NCI-H128 (cell line): ENCODE measurements at regions not wholly inside any gene's neighbourhood (a gene's known extent, or its start where the extent isn't known, plus 50 kb on each side); places are given as distances from the start of the nearest gene placed in this dataset.
"Not testable (repeated sequence)": the region's sequence is repeated elsewhere in the genome, so short reads cannot be mapped to it uniquely, and the experiment has no call there.

Experiments
- DNase-seq: peaks from one replicate; lab custom pipeline; 2025; ENCODE audit not compliant: unreplicated experiment; lab: John Stamatoyannopoulos, UW

DNA sequence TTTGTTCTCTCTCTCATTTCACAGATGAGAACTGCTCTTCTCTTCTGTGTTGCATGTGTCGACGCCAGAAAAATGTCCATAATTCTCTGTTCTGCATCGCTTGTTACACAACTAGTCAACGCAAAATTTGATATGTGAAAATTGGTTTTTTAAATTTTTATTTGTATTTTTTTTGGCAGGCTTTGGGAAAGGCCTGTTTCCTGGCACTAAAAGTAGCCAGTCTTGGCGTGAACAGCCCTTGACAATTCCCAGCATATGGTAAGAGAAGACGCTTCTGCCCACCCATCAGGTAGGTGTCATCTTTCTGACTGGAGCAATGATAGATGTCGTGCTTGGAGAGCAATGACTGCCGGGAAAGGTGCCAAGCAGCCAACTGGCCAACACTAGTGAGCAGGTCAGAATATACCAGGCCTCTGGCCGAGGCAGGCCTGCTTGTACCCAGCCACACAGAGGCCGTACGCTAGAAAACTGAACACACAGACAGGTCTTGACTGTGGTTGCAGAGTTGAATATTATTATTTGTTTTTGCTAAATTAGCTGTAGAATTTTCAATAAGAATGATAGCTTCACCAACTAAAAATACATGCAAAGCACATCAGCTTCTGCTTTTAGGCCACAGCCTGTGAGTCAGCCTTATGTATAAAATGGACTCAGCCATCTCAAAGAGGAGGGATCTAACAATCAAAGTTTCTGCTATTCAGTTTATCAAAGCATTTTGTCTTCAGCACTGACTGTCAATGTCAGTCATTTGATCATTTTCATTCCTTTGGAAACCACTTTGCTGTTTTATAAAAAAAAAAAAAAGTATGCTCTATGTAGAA, 837.5 kb downstream of the MCTP2 start:
- DNase-seq, result no peak

DNA sequence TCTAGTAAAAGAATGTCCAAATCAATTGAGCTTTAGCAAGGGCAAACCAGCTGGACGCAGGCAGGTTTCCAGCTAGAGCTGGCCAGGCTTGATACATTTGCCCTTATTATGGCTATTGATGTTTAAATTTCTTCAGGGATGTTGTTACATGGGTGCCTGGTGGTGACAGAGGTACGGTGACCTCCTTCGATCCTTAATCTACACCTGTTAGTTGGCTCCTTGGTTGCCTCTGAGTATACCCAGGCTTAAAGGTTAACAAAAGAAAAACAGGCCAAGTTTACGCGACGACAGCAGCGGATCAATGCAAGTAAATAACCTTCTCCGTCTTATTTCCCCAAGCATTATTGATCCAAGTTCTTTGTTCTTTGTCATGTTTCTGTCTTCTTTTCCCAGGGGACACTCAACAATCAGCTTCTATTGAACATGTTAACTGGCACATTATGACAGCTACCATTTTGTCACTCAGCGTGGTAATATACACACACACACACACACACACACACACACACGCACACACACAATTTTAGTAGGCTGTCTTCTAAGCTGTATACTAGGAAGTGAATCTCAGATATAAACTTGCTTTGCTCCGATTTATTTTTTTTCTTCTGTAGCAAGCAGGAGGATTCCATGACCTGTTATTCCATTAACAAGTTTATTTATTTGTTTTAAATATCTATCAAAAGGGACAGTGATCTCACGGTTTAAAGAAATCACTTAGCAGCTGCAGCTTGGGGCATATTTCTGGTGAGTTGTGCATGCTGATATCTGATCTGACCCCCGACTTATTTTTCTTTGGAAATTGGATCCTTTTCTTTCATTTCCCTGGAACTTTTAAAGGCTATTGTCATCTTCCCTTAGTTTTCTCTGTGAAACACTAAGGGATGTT, 844.7 kb downstream of the MCTP2 start:
- no peak for DNase-seq

DNA sequence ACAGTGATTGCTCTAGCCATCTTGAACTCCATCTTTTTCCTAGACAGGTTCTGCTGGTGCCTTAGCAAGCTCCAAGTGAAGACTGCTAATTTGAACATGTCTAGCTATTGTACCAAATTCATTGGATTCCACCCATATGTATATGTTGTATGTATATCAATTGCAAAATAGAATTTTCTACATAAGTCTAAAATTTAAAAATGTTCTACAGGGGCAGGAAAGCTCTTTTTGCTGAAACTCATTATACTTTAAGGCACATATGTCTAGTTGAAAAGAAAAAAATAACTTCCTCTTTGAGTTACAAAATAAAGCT, 845.3 kb downstream of the MCTP2 start:
- DNase-seq, result no peak

DNA sequence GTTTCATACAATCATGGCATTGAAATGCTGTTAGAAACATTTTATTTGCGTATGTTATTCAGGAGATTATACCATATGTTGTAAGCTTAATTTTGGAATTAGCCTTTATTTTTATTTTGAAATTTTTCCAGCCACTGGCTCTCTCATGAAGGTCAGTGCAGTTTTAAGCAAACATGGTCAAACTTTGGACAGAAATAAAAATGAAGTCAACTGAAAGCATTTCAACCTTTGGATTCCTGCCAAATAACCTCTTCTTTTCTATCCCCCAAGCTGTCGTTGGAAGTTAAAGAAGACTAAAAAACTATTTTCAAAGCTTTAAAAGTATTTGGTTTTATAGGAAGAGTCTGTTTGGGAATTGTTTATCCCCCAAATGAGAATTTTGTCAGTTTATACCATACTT, 846.6 kb downstream of the MCTP2 start:
- no peak for DNase-seq

DNA sequence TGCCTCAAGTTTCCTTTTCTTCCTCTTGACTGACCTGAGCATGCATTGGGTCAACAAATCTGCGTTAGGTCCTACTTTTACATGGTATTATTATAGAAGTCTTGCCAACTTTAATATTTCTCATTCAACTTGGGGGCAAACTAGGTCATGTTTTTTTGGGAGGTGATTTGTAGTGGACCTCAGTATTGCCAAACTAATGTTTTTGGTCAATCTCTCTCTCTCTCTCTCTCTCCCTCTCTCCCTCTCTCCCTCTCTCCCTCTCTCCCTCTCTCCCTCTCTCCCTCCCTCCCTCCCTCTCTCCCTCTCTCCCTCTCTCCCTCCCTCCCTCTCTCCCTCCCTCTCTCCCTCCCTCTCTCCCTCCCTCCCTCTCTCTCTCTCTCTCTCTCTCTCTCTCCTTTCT, 848.9 kb downstream of the MCTP2 start:
- not testable (repeated sequence) for DNase-seq

DNA sequence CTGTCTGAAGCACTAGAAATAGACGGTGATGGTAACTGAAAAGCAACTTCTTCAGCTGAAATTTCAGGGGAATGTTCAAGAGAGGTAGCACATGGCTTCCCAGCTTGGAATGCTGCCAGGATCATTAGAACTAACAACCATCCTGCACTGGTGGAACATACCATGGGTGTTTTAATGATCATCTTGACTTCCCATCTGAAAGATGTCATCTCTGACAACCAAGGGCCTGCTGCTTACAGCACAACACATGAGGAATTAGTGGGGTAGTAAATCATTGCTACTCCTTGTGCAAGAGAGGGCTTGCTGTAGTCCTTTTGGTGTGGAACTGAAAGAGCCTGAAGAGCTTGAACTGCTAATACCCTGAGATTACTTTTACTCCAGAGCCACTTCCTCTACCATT, 853.7 kb downstream of the MCTP2 start:
- no peak for DNase-seq

DNA sequence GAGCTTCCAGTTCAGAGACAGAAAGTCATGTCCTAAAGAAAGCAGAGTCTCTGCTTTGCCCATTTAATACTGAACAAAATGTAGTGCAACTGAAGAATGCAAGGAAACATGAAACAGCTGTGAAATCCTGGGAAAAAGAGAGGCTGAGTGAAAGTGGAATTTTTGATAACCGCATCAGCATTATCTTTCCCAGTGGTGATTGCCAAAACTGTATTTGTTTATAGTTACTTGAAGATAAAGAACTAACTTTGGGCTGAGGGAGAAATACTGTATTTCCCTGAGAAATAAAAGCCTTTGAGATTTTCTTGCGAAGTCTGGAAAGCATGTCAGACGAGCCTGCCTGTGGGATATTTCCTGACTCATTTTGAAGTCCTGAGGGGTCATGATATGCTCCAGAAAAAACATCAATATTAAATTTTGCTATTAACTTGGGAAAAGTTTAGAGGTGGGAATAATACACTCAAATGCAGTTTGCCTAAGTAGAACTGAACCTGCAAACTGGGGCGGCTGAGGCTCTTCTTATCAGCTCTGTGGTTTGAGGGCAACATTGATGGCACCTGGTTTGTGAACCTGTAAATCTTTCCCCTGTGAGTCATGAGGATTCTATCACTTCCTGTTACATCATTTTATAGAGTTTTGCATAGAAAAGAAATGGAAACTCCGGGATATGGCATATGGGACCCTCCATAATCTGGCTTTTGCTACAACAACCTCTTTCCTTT, 855.3 kb downstream of the MCTP2 start:
- no peak for DNase-seq

DNA sequence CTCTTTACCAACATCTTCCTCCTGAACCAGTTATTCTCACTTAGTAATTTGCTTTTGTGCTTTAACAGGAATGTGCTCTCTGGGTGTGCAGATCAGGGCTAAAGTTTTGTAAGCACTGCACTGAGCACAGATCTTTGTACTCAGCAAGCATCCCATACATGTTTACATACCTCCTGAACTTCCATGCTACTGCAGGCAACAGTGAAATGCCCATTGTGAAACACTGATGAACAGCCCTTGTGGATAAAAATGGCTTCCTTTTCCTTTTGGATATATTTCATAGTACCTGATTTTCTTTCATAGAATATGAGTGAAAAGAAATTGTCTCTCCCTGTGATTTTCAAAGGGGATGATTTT, 855.9 kb downstream of the MCTP2 start:
- DNase-seq, result no peak

DNA sequence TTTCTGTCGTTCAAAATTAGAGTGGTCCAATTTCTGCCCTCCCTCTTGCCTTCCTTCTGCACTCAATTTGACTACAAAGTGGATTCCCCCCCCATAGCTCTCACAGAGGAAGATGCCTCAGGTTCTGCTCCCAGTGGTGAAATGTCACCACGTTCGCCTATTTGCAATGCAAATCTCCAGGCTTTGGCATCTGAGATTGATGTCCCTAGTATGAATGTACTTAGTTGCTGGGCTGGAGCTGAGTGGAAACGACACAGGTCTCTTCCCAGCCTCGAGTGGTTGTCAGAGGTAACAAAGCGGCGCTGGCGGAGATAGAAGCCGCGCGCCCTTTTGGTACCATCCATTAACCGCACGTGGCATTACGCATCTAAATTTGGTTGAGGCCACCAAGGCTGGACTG, 860.1 kb downstream of the MCTP2 start:
- DNase-seq, result no peak

DNA sequence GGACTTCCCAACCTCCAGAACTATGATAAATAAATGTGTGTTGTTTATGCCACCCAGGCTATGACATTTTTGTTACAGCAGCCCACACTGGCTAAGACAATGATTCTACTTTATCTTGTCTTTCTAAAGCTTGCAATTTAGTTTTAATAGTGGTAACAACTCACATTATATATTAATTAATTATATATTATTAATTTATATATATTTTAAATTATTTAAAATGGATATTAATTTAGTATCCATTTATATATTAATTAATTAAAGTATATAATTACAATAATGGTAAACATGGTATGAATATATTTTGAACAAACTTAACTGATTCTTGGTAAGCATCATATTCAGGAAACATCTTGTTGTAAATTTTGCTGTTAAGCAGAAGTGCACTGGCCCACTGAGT, 863.9 kb downstream of the MCTP2 start:
- DNase-seq, result no peak

DNA sequence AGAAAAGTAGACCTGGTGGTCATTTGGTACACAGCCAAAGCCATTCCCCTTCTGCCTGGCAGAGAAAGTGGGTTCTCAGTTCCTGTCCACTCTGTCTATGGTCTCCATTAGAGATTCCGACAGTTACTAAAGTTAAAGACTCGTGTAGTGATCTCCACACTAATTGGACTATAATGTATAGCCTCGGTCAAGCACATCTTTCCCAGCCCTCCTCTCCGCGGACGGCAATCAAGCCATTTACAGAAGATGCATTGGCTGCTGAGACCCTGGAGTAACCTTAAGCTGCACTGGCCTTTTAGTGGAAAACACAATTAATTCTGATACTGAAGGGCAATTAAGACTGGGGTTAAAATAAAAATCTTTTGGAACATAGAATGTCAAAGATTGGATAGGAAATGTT, 865.3 kb downstream of the MCTP2 start:
- DNase-seq, result no peak

DNA sequence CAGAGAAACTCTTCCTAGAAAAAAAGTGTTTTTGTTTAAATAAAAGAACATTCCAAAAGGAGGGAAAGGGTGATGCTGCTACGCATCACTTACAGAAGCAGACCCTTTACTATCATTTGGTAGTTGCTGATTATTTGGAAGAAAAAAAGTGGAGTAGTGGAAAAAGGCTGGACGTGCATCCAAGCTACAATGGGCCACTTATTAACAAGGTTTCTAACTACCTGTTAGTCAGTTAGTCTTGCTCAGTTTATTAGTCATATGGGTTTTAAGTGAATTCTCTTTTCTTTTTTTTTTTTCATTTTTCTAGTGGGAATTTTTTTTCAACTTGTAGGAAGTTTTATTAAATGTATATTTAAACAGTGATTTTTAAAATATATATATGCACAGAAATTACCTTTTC, 866.0 kb downstream of the MCTP2 start:
- no peak for DNase-seq

DNA sequence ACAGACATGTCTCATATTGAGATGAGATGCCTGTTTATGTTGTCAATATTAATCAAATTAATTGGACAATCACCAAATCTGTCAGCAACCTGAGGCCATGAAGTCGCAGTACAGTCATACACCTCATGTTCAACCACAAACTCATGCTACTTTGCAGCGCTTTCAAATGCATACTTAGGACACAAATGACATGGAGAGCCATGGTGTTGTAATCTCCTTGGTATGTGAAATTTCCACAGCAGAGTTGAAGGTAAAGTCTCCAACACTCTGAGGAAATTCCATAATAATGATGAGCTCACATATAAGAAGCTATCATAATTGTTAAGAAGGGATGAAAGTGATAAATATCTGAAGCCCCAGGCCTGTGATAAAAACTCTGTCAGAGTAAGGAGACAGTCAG, 873.9 kb downstream of the MCTP2 start:
- no peak for DNase-seq

DNA sequence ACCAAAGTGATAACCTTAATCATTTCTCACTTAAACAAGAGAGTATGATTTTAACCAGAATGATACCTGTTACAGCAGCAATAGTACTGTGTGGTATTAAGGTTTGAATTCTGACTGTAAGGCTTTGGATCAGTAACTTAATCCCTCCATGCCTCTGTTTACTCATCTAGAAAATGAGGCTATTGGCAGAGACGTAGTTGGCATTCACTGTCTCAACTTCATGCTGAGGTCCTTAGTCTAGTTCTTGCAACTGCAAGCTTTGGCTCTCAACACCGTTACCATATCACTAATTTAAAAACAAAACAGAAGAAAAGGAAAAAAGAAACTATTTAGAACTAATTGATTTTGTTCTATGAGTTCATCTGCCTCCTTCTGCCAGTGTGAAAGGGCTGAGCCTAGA, 875.4 kb downstream of the MCTP2 start:
- DNase-seq, result no peak

DNA sequence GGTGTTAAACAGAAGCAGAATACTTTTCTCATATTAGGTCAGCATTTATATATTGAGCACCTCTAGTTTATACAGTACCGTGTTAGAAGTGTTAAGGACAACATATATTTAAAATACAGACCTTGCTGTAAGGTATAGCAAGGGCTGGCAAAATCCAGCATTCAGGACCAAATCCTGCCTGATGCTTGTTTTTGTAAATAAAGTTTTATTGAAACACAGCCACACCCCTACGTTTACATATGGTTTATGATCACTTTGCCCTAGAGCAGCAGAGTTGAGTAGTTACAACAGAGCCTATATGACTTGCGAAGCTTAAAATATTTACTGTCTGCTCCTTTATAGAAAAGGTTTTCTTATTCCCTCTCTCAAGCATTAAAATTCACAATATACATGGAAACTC, 877.3 kb downstream of the MCTP2 start:
- no peak for DNase-seq

DNA sequence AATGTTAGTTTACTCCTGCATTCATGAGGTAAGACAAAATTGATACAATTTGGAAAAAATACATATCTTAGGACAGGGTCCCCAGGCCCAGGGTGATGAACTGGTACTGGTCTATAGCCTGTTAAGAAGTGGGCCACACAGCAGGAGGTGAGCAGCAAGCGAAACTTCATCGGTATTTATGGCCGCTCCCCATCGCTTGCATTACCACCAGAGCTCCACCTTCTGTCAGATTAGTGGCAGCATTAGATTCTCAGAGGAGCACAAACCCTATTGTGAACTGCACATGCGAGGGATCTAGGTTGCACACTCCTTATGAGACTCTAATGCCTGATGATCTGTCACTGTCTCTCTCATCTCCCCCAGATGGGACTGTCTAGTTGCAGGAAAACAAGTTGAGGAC, 880.6 kb downstream of the MCTP2 start:
- no peak for DNase-seq

DNA sequence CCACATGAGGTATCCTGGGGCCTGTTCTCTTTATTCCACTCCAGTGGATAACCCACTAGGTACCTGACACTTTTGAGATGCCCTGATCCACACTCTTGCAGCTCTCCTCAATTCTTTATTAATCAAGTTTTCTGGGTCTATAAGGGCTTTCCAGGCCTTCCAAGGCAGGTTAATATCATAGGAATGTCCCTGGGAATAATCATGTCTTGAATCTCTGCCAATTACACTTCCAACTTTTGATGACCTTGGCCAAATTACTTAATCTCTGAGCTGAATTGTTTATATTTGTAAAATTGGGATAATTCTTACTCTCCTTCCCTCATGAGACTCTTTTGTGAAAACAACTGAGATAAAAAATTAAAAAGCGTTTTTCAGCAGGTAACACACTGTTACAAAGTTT, 881.7 kb downstream of the MCTP2 start:
- DNase-seq, result no peak

DNA sequence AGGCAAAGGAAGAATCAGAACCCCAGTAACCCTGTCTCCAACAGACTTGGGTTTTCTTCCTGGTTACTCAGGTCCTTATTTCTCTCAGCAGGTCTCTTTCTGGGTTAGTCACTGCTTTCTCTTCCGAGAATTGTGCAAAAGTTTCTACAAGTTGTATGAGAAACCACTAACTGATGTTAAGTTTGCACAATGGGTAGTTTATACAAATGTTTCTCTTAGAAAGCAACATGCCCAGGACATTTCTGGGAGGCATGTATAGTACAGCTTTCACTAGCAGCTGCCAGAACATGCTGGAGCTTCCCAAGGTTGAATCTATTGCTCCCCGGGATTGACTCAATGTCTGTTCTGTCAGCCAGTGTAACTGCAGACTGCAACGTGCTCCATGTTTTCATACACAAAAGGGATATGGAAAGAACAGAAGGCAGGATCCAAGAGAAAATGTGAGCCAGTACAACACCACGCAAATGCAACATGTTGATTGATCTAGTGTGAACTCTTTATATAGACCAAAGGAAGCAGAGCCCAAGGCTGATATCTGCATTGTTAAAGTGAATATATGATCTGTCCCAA, 887.8 kb downstream of the MCTP2 start:
- DNase-seq, result no peak

DNA sequence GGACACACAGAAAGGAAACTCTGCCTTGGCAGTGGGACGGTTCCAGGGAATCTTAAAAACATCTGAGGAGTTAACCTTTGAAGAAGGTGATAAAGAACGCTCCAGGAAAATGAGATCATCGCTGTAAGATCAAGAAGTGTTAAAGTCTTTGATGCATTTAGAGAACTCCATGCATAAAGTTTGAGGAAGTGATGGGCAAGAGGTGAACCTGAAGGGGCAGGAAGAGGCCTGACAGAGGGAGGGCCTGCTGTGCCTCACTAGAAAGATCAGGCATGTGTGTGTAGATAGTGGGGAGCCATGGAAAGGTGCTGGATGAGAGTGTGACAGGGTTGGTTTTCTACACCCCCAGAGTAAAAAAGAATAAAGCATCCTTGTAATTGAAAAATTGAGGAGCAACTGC, 889.2 kb downstream of the MCTP2 start:
- DNase-seq, result no peak

DNA sequence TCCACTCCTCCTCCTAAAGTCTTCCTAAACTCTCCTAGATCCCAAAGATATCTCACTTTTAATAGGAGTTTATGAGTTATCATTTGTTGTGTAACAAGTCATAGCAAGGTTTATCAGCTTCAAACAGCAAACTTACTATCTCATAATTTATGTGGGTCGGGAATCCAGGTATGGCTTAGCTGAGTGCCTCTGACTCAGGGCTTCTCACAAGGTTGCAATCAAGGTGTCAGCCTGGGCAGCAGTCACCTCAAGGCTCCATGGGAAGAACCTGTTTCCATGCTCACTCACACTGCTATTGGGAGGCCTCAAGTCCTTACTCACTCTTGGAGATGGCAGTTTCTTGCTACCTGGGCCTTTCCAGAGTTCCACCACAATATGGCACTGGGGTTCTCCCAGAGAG, 889.8 kb downstream of the MCTP2 start:
- no peak for DNase-seq

DNA sequence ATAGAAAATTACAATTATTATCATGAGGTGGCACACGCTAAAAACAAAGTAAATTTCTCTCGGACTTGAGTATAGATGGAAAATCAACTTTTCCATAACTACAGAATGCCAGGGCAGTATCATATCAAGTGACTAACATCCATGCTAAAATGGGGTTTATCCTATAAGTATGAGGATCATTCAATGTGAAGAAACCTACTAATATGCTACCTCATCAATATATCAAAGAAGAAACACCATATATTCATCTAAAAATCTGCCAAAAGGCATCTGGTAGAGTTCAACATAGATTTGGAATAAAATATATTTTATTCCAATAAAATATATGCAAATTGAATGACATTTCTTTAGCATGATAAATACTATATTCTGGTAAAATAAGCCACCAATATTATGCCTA, 894.4 kb downstream of the MCTP2 start:
- DNase-seq, result no peak

DNA sequence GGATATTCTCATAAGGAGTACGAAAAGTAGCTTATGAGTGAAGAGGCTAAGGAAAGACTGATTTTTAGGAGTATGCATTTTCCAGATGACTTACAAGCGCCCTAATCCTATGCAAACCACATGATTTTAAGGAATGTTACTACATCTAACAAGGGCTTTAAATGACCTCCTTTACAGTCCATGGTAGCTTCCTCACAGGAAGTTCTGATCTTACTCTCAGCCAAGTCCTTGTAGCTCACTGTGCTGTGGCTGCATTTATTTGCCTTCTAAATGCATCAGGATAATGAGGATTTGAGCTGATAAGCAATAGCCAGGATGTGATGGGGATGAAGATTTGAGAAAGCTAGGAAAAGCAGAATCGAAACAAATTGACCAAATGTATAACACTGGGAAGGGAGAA, 896.0 kb downstream of the MCTP2 start:
- DNase-seq, result no peak
